ENCODE measurements at regions not wholly inside any gene's neighbourhood (a gene's known extent, or its start where the extent isn't known, plus 50 kb on each side); places are given as distances from the start of the nearest gene placed in this dataset.

- TF ChIP-seq POLR2AphosphoS5 (IDR thresholded peaks at IDR 0.05) = no peak
- no peak for TF ChIP-seq CTCF (IDR thresholded peaks at IDR 0.05)
- TF ChIP-seq POLR2A (IDR thresholded peaks at IDR 0.05) = no peak
These were observed 200.9 kb upstream of the USP9Y start for GRCh38 chrY:12500096-12500495.
